HG02870 (cell line): ENCODE measurements at regions not wholly inside any gene's neighbourhood (a gene's known extent, or its start where the extent isn't known, plus 50 kb on each side); places are given as distances from the start of the nearest gene placed in this dataset.

Source experiments
- ATAC-seq: cut with Tn5 transposase; IDR thresholded peaks from one replicate; pipeline ENCODE4 v1.9.1; 2021; ENCODE audit warnings: mild to moderate bottlenecking, moderate library complexity; ENCODE audit not compliant: unreplicated experiment

- ATAC-seq = no peak
Measured at GRCh38 chr5:152855441-152855840, 450.4 kb upstream of the NMUR2 start.

GRCh38 chr5:152861231-152861630 lies 456.2 kb upstream of the NMUR2 start:
- ATAC-seq = no peak

- ATAC-seq = no peak
Measured at GRCh38 chr5:152864447-152864846, 459.4 kb upstream of the NMUR2 start.

GRCh38 chr5:152864991-152865390 lies 459.9 kb upstream of the NMUR2 start:
- ATAC-seq = no peak

GRCh38 chr5:152869971-152870370 lies 464.9 kb upstream of the NMUR2 start:
- no peak for ATAC-seq

GRCh38 chr5:152882621-152883020 lies 477.5 kb upstream of the NMUR2 start:
- ATAC-seq = no peak

- no peak for ATAC-seq
Measured at GRCh38 chr5:152883066-152883775, 478.1 kb upstream of the NMUR2 start.

GRCh38 chr5:152884006-152884405 lies 478.9 kb upstream of the NMUR2 start:
- ATAC-seq = no peak

- no peak for ATAC-seq
Measured at GRCh38 chr5:152900332-152900731, 495.3 kb upstream of the NMUR2 start.

GRCh38 chr5:152901754-152902153 lies 496.7 kb upstream of the NMUR2 start:
- ATAC-seq = no peak

GRCh38 chr5:152905286-152905685 lies 500.2 kb upstream of the NMUR2 start:
- no peak for ATAC-seq

- ATAC-seq = no peak
Measured at GRCh38 chr5:152907488-152908245, 502.6 kb upstream of the NMUR2 start.

GRCh38 chr5:152912924-152913323 lies 507.8 kb upstream of the NMUR2 start:
- ATAC-seq = no peak

GRCh38 chr5:152932621-152933020 lies 527.5 kb upstream of the NMUR2 start:
- ATAC-seq = no peak

GRCh38 chr5:152933056-152933455 lies 528.0 kb upstream of the NMUR2 start:
- ATAC-seq = no peak

GRCh38 chr5:152938630-152939029 lies 533.6 kb upstream of the NMUR2 start:
- no peak for ATAC-seq

- no peak for ATAC-seq
Measured at GRCh38 chr5:152942633-152943336, 537.7 kb upstream of the NMUR2 start.

GRCh38 chr5:152953788-152954483 lies 536.5 kb upstream of the GRIA1 start:
- ATAC-seq = no peak

GRCh38 chr5:152956943-152957613 lies 533.4 kb upstream of the GRIA1 start:
- no peak for ATAC-seq

- no peak for ATAC-seq
Measured at GRCh38 chr5:152978141-152978835, 512.2 kb upstream of the GRIA1 start.
